Fibroblast of skin of left quadriceps (primary cell): ENCODE measurements at regions not wholly inside any gene's neighbourhood (a gene's known extent, or its start where the extent isn't known, plus 50 kb on each side); places are given as distances from the start of the nearest gene placed in this dataset.
"Not testable (repeated sequence)": the region's sequence is repeated elsewhere in the genome, so short reads cannot be mapped to it uniquely, and the experiment has no call there.

Experiments
- DNase-seq, 2 experiments: peaks; one replicate each; pipeline ENCODE4 v3.0.0-alpha.2; 2013; ENCODE audit warnings: low read depth in 2 of 2

GRCh38 chr12:59405992-59406391 is 189.8 kb upstream of the SLC16A7 start:
- DNase-seq: no peak

- DNase-seq: no peak
Observed at GRCh38 chr12:59404109-59404650, 191.6 kb upstream of the SLC16A7 start.

GRCh38 chr12:59403259-59403932 is 192.4 kb upstream of the SLC16A7 start:
- peak; percentile 86 for DNase-seq

- no peak for DNase-seq
Observed at GRCh38 chr12:59401862-59402261, 194.0 kb upstream of the SLC16A7 start.

GRCh38 chr12:59398164-59398563 is 197.7 kb upstream of the SLC16A7 start:
- DNase-seq: no peak

GRCh38 chr12:59396919-59397318 is 198.9 kb upstream of the SLC16A7 start:
- DNase-seq: no peak

GRCh38 chr12:59396519-59396918 is 199.3 kb upstream of the SLC16A7 start:
- no peak for DNase-seq

- not testable (repeated sequence) for DNase-seq
Observed at GRCh38 chr12:59395310-59395709, 200.5 kb upstream of the SLC16A7 start.

GRCh38 chr12:59393506-59393905 is 202.3 kb upstream of the SLC16A7 start:
- no peak for DNase-seq

- DNase-seq: no peak
Observed at GRCh38 chr12:59389968-59390576, 205.8 kb upstream of the SLC16A7 start.

- DNase-seq: no peak
Observed at GRCh38 chr12:59388694-59389093, 207.1 kb upstream of the SLC16A7 start.

GRCh38 chr12:59388176-59388575 is 207.7 kb upstream of the SLC16A7 start:
- DNase-seq: no peak

- DNase-seq: peak; percentile 56 to 68
Observed at GRCh38 chr12:59386236-59386635, 209.6 kb upstream of the SLC16A7 start.

GRCh38 chr12:59383079-59383822 is 212.6 kb upstream of the SLC16A7 start:
- peak; percentile 98 for DNase-seq

GRCh38 chr12:59382282-59383078 is 213.3 kb upstream of the SLC16A7 start:
- no peak for DNase-seq

- no peak for DNase-seq
Observed at GRCh38 chr12:59381106-59381505, 214.7 kb upstream of the SLC16A7 start.

- no peak for DNase-seq
Observed at GRCh38 chr12:59375633-59376032, 220.2 kb upstream of the SLC16A7 start.

- DNase-seq: no peak
Observed at GRCh38 chr12:59374783-59375182, 221.0 kb upstream of the SLC16A7 start.

- peak; percentile 45 to 49 for DNase-seq
Observed at GRCh38 chr12:59372956-59373355, 222.9 kb upstream of the SLC16A7 start.

- no peak for DNase-seq
Observed at GRCh38 chr12:59370933-59371332, 224.9 kb upstream of the SLC16A7 start.

- DNase-seq: no peak
Observed at GRCh38 chr12:59365133-59365532, 230.7 kb upstream of the SLC16A7 start.

GRCh38 chr12:59357811-59358210 is 238.0 kb upstream of the SLC16A7 start:
- no peak for DNase-seq
